Fibroblast of lung (primary cell): ENCODE measurements at regions not wholly inside any gene's neighbourhood (a gene's known extent, or its start where the extent isn't known, plus 50 kb on each side); places are given as distances from the start of the nearest gene placed in this dataset.

ENCODE experiments used
- EZH2 ChIP-seq: IDR thresholded peaks from 2 replicates; pipeline ENCODE4 v1.5.1; 2012; ENCODE audit warnings: low read length, control low read depth, mild to moderate bottlenecking; ENCODE audit errors: missing control alignments
- TF ChIP-seq, protein P1 (sequence below), 2 donors: IDR thresholded peaks in 1 of 2; conservative IDR thresholded peaks in 1 of 2; 1 replicate in 1 of 2; 2 replicates in 1 of 2; pipeline ENCODE4 v1.5.1; 2011 to 2012; ENCODE audit warnings: low read length in 2 of 2, control low read depth in 1 of 2, inconsistent platforms in 1 of 2, low read depth in 1 of 2, mild to moderate bottlenecking in 1 of 2

DNA sequence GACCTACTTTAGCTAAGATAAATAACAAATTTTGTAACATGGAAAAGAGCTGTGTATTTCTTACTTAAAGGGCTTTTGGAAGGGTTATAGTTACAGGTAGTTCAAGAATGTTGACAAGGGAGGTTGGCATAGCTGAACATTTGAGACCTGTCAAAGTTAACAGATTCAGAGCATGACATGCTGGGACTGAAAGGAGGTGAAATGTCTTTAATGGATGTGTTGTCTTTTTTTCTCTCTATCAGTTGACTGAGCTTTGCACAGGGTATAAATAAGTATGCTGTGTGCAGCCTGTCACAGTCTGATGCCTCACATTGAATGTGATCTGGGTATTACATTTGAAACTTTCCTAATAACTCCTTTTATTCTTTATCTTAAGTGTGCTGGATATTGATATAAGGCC lies 411.9 kb upstream of the ZP4 start:
- TF ChIP-seq, protein P1, sequence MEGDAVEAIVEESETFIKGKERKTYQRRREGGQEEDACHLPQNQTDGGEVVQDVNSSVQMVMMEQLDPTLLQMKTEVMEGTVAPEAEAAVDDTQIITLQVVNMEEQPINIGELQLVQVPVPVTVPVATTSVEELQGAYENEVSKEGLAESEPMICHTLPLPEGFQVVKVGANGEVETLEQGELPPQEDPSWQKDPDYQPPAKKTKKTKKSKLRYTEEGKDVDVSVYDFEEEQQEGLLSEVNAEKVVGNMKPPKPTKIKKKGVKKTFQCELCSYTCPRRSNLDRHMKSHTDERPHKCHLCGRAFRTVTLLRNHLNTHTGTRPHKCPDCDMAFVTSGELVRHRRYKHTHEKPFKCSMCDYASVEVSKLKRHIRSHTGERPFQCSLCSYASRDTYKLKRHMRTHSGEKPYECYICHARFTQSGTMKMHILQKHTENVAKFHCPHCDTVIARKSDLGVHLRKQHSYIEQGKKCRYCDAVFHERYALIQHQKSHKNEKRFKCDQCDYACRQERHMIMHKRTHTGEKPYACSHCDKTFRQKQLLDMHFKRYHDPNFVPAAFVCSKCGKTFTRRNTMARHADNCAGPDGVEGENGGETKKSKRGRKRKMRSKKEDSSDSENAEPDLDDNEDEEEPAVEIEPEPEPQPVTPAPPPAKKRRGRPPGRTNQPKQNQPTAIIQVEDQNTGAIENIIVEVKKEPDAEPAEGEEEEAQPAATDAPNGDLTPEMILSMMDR (conservative IDR thresholded peaks at IDR 0.05 in 1 of 2, IDR thresholded peaks at IDR 0.05 in 1 of 2; ENCODE audit: low read depth in 1 of 2, low read length in 2 of 2) = no peak
- TF ChIP-seq EZH2 = no peak
